ENCODE measurements at regions not wholly inside any gene's neighbourhood (a gene's known extent, or its start where the extent isn't known, plus 50 kb on each side); places are given as distances from the start of the nearest gene placed in this dataset.

DNA sequence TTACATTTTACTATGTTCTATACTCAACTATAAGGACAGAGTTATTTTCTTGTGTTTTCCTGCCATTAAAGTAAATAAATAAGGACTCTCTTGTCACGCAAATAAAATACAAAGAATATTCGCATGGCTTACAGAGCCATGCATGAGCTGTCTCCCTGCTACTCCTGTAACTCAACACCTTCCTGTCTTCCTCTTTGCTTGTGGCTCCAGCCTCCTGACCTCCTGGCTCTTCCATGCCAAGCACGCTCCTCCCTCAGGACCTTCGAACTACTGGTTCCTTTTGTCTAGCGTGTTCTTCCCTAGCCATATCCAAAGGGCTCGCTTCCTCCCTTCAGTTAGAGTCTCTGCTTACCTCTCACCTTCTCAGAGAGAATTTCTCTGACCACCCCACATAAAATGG is 124.3 kb upstream of the TMC3 start:
- TF ChIP-seq, protein P1, sequence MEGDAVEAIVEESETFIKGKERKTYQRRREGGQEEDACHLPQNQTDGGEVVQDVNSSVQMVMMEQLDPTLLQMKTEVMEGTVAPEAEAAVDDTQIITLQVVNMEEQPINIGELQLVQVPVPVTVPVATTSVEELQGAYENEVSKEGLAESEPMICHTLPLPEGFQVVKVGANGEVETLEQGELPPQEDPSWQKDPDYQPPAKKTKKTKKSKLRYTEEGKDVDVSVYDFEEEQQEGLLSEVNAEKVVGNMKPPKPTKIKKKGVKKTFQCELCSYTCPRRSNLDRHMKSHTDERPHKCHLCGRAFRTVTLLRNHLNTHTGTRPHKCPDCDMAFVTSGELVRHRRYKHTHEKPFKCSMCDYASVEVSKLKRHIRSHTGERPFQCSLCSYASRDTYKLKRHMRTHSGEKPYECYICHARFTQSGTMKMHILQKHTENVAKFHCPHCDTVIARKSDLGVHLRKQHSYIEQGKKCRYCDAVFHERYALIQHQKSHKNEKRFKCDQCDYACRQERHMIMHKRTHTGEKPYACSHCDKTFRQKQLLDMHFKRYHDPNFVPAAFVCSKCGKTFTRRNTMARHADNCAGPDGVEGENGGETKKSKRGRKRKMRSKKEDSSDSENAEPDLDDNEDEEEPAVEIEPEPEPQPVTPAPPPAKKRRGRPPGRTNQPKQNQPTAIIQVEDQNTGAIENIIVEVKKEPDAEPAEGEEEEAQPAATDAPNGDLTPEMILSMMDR (IDR thresholded peaks at IDR 0.05), result no peak
- TF ChIP-seq, protein P2, sequence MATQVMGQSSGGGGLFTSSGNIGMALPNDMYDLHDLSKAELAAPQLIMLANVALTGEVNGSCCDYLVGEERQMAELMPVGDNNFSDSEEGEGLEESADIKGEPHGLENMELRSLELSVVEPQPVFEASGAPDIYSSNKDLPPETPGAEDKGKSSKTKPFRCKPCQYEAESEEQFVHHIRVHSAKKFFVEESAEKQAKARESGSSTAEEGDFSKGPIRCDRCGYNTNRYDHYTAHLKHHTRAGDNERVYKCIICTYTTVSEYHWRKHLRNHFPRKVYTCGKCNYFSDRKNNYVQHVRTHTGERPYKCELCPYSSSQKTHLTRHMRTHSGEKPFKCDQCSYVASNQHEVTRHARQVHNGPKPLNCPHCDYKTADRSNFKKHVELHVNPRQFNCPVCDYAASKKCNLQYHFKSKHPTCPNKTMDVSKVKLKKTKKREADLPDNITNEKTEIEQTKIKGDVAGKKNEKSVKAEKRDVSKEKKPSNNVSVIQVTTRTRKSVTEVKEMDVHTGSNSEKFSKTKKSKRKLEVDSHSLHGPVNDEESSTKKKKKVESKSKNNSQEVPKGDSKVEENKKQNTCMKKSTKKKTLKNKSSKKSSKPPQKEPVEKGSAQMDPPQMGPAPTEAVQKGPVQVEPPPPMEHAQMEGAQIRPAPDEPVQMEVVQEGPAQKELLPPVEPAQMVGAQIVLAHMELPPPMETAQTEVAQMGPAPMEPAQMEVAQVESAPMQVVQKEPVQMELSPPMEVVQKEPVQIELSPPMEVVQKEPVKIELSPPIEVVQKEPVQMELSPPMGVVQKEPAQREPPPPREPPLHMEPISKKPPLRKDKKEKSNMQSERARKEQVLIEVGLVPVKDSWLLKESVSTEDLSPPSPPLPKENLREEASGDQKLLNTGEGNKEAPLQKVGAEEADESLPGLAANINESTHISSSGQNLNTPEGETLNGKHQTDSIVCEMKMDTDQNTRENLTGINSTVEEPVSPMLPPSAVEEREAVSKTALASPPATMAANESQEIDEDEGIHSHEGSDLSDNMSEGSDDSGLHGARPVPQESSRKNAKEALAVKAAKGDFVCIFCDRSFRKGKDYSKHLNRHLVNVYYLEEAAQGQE (IDR thresholded peaks at IDR 0.05; ENCODE audit: insufficient read depth in 1 of 2, low read depth in 2 of 2, low read length in 1 of 2), result no peak
- TF ChIP-seq POLR2AphosphoS5 (IDR thresholded peaks at IDR 0.05; ENCODE audit: low read depth, low read length), result no peak
- no peak for TF ChIP-seq SIN3A (IDR thresholded peaks at IDR 0.05; ENCODE audit: borderline replicate concordance, insufficient read depth, low read depth, low read length)
